ENCODE measurements at regions not wholly inside any gene's neighbourhood (a gene's known extent, or its start where the extent isn't known, plus 50 kb on each side); places are given as distances from the start of the nearest gene placed in this dataset.
A peak's percentile ranks its signal among the peaks of the same experiment; 100 is the strongest.

- no peak for DNase-seq
Observed at GRCh38 chr16:64892835-64893785, 228.8 kb downstream of the CDH11 start.

- DNase-seq = no peak
Observed at GRCh38 chr16:64889446-64889845, 232.4 kb downstream of the CDH11 start.

- no peak for DNase-seq
Observed at GRCh38 chr16:64887651-64888050, 234.2 kb downstream of the CDH11 start.

- no peak for DNase-seq
Observed at GRCh38 chr16:64882078-64882784, 239.6 kb downstream of the CDH11 start.

GRCh38 chr16:64880994-64881393 lies 240.9 kb downstream of the CDH11 start:
- no peak for DNase-seq

- DNase-seq = no peak
Observed at GRCh38 chr16:64880006-64880405, 241.9 kb downstream of the CDH11 start.

GRCh38 chr16:64878940-64879339 lies 242.9 kb downstream of the CDH11 start:
- DNase-seq = no peak

GRCh38 chr16:64872101-64872500 lies 249.8 kb downstream of the CDH11 start:
- no peak for DNase-seq

GRCh38 chr16:64870859-64871258 lies 251.0 kb downstream of the CDH11 start:
- no peak for DNase-seq

GRCh38 chr16:64869781-64870180 lies 252.1 kb downstream of the CDH11 start:
- DNase-seq = no peak

- DNase-seq = no peak
Observed at GRCh38 chr16:64866021-64866420, 255.8 kb downstream of the CDH11 start.

- DNase-seq = peak; percentile 27
Observed at GRCh38 chr16:64865069-64865696, 256.7 kb downstream of the CDH11 start.

- peak; percentile 82 for DNase-seq
Observed at GRCh38 chr16:64864232-64864809, 257.5 kb downstream of the CDH11 start.

GRCh38 chr16:64858076-64858475 lies 263.8 kb downstream of the CDH11 start:
- peak; percentile 13 for DNase-seq

GRCh38 chr16:64857411-64857810 lies 264.5 kb downstream of the CDH11 start:
- no peak for DNase-seq

GRCh38 chr16:64853551-64853950 lies 268.3 kb downstream of the CDH11 start:
- no peak for DNase-seq

GRCh38 chr16:64846966-64847365 lies 274.9 kb downstream of the CDH11 start:
- DNase-seq = no peak

GRCh38 chr16:64845071-64845470 lies 276.8 kb downstream of the CDH11 start:
- no peak for DNase-seq

GRCh38 chr16:64841482-64841881 lies 280.4 kb downstream of the CDH11 start:
- DNase-seq = no peak

- DNase-seq = no peak
Observed at GRCh38 chr16:64841071-64841470, 280.8 kb downstream of the CDH11 start.

- no peak for DNase-seq
Observed at GRCh38 chr16:64830653-64831052, 291.2 kb downstream of the CDH11 start.

- no peak for DNase-seq
Observed at GRCh38 chr16:64829678-64830077, 292.2 kb downstream of the CDH11 start.

GRCh38 chr16:64826374-64826773 lies 295.5 kb downstream of the CDH11 start:
- DNase-seq = no peak
